Naive B cell (primary cell): ENCODE measurements at regions not wholly inside any gene's neighbourhood (a gene's known extent, or its start where the extent isn't known, plus 50 kb on each side); places are given as distances from the start of the nearest gene placed in this dataset.
"Not testable (repeated sequence)": the region's sequence is repeated elsewhere in the genome, so short reads cannot be mapped to it uniquely, and the experiment has no call there.

Source experiments
- ATAC-seq, 2 donors: fragments of 150-1000 bp; cut with Tn5 transposase; 2 replicates each; pipeline ENCODE4 v1.10.0; 2021; ENCODE audit warnings: low read depth in 2 of 2, mild to moderate bottlenecking in 2 of 2, moderate library complexity in 2 of 2
- DNase-seq: peaks from one replicate; pipeline ENCODE4 v3.0.0; 2022
- H3K27ac Mint-ChIP-seq, 6 donors: one replicate each; pipeline ENCODE4 v1.8.0; 2020 to 2022; ENCODE audit warnings: mild to moderate bottlenecking in 6 of 6, mixed read lengths in 6 of 6, moderate library complexity in 5 of 6, inconsistent platforms in 2 of 6
- H3K27me3 Mint-ChIP-seq, 3 donors: one replicate each; pipeline ENCODE4 v1.8.0; 2021 to 2022; ENCODE audit warnings: mixed read lengths in 3 of 3, mild to moderate bottlenecking in 1 of 3
- H3K36me3 Mint-ChIP-seq, 2 donors: one replicate each; pipeline ENCODE4 v1.8.0; 2020 to 2022; ENCODE audit warnings: mixed read lengths in 2 of 2, inconsistent platforms in 1 of 2, mild to moderate bottlenecking in 1 of 2
- H3K4me1 Mint-ChIP-seq, 3 donors: one replicate each; pipeline ENCODE4 v1.8.0; 2020 to 2022; ENCODE audit warnings: mixed read lengths in 3 of 3, inconsistent platforms in 1 of 3, mild to moderate bottlenecking in 1 of 3, moderate library complexity in 1 of 3
- H3K4me3 Mint-ChIP-seq, 8 donors: one replicate each; pipeline ENCODE4 v1.8.0; 2020 to 2022; ENCODE audit warnings: mild to moderate bottlenecking in 8 of 8, mixed read lengths in 8 of 8, moderate library complexity in 8 of 8, inconsistent platforms in 2 of 8
- H3K9me3 Mint-ChIP-seq, 7 donors: one replicate each; pipeline ENCODE4 v1.8.0; 2020 to 2022; ENCODE audit warnings: mixed read lengths in 7 of 7, mild to moderate bottlenecking in 5 of 7, inconsistent platforms in 2 of 7, moderate library complexity in 1 of 7

DNA sequence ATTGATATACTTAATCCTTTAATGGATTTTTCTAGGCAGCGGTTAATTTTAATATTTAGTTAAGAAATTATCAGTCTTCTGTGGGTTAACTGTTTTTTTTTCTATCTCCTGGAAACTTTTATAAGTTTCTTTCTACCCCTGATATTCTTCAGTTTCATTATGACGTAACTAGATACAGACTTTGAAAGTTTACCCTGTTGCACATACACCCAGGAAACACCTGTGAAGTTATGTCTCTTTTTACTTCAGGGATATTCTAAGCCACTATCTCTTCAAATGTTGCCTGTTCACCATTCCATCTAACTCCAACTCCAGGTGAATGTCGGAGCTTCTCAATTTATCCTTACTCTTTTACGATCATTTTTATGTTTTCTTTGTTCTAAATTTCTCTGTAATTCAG, 329.0 kb downstream of the ICE1 start:
- ATAC-seq (peak; percentile 54 to 61), DNase-seq (no peak)
- H3K27ac Mint-ChIP-seq, result peak overlapping the region in 1 of 6 donors; percentile 78
- H3K4me3 Mint-ChIP-seq, result peak overlapping the region in 2 of 8 donors; percentile 5 to 17
- peaks cover 0 to 12% (median 3%) of the 10 kb centered on the region in 7 donors for H3K9me3 Mint-ChIP-seq
- H3K4me1 Mint-ChIP-seq, result peaks cover 6 to 24% (median 10%) of the 10 kb centered on the region in 3 donors
- no peaks in the 10 kb centered on the region for H3K36me3 Mint-ChIP-seq
- H3K27me3 Mint-ChIP-seq, result no peaks in the 10 kb centered on the region

GRCh38 chr5:5741418-5741817, 318.9 kb downstream of the ICE1 start:
- Mint-ChIP-seq H3K4me3 (no peak overlapping the region), H3K27ac (peak overlapping the region in 1 of 6 donors; percentile 21), H3K4me1 (peaks cover 0 to under 1% (median under 1%) of the 10 kb centered on the region in 3 donors), H3K9me3 (peaks cover 12 to 41% (median 22%) of the 10 kb centered on the region in 7 donors), H3K27me3 (no peaks in the 10 kb centered on the region), H3K36me3 (peaks cover 0 to 5% of the 10 kb centered on the region in 2 donors)
- DNase-seq (no peak), ATAC-seq (no peak)

DNA sequence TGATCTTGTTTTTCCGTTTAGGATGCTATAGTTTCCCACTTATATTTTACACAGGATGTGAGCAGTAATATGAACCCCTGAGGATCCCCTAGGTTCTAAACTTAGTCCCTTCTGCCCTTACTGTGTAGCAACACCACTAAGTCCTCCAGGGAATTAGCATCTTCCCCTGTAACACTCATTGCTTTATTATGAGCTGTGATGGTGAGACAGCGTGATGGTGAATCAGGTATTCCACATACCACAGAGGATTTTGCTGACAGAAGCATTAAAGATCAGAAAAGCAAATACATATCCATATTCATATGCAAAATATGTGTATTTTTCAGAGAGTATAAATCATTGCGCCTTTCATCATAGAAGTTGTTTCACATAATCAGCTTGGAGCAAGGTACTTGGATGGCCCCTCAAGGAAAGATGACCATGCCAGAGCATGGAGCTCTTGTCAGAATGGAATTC, 317.0 kb downstream of the ICE1 start:
- DNase-seq (no peak), ATAC-seq (no peak)
- Mint-ChIP-seq H3K9me3 (peaks cover 5 to 29% (median 10%) of the 10 kb centered on the region in 7 donors), H3K27ac (no peak overlapping the region), H3K27me3 (no peaks in the 10 kb centered on the region), H3K36me3 (no peaks in the 10 kb centered on the region), H3K4me1 (peaks cover 0 to 6% (median 3%) of the 10 kb centered on the region in 3 donors), H3K4me3 (no peak overlapping the region)

- H3K9me3 Mint-ChIP-seq, result peaks cover 2 to 23% (median 8%) of the 10 kb centered on the region in 7 donors
- H3K36me3 Mint-ChIP-seq, result no peaks in the 10 kb centered on the region
- peak overlapping the region in 1 of 8 donors; percentile 2 for H3K4me3 Mint-ChIP-seq
These were observed 316.5 kb downstream of the ICE1 start for GRCh38 chr5:5738797-5739489.

DNA sequence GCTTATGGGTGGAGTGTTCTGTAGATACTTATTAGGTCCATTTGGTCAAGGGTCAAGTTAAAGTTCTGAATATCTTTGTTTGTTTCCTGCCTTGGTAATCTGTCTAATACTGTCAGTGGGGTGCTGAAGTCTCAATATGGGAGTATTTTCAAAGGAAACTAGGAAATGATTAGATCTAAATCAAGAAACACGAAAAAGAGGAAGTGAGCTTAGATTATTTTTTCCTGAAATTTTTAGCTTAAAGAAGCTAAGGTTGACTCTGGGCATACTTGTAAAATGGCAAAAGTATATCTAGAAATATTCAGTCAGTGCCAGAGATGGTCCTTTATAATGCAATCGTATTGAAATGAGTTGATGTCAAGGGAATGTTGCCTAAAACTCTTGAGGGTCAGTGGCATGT, 313.5 kb downstream of the ICE1 start:
- Mint-ChIP-seq H3K36me3 (no peaks in the 10 kb centered on the region), H3K9me3 (peaks cover 0 to 7% (median 2%) of the 10 kb centered on the region in 7 donors), H3K4me1 (peaks cover 0 to 6% (median 3%) of the 10 kb centered on the region in 3 donors), H3K27ac (no peak overlapping the region), H3K4me3 (no peak overlapping the region), H3K27me3 (no peaks in the 10 kb centered on the region)
- no peak for ATAC-seq
- DNase-seq, result no peak

More at GRCh38 chr5:5738797-5739489, 316.5 kb downstream of the ICE1 start:
- H3K4me1 Mint-ChIP-seq, result peaks cover 0 to 6% (median 3%) of the 10 kb centered on the region in 3 donors
- no peaks in the 10 kb centered on the region for H3K27me3 Mint-ChIP-seq
- no peak for ATAC-seq
- H3K27ac Mint-ChIP-seq, result no peak overlapping the region
- no peak for DNase-seq

DNA sequence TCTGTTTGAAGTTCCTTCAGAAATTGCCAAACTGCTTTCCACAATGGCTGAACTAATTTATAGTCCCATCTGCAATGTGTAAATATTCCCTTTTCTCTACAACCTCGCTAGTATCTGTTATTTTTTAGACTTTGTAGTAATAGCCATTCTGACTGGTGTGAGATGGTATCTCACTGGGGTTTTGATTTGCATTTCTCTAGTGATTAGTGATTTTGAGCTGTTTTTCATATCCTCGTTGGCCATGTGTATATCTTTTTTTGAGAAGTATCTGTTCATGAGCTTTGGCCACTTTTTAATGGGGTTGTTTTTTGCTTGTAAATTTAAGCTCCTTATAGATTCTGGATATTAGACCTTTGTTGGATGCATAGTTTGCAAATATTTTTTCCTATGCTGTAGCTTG, 310.6 kb downstream of the ICE1 start:
- H3K4me1 Mint-ChIP-seq, H3K4me3 Mint-ChIP-seq, ATAC-seq, DNase-seq, H3K9me3 Mint-ChIP-seq, H3K36me3 Mint-ChIP-seq, H3K27me3 Mint-ChIP-seq, H3K27ac Mint-ChIP-seq: not testable (repeated sequence)

DNA sequence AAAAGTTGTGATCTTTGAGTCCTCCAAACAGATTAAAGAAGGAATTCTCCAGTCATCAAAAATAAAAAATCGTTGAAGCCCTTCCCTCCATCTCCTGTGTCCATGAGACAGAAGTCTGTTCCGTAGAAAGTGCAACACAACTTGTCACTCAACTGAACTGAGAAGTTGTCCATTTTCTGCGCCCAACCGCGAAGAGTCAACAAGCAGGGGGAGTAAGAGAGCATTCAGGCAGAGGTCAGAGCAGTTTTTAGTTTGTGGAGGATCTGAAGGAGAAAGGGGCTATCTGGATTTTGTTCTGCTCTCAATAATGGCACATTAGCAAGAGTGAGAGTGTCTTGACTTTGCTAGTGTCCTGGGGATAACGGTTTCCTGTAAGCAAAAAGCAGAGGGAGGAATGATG, 303.9 kb downstream of the ICE1 start:
- peaks cover 0 to 7% (median 4%) of the 10 kb centered on the region in 3 donors for H3K27me3 Mint-ChIP-seq
- DNase-seq (no peak), ATAC-seq (no peak)
- peaks cover 0 to 8% (median 0%) of the 10 kb centered on the region in 7 donors for H3K9me3 Mint-ChIP-seq
- H3K4me1 Mint-ChIP-seq, result peaks cover 0 to 6% (median 0%) of the 10 kb centered on the region in 3 donors
- H3K4me3 Mint-ChIP-seq, result no peak overlapping the region
- H3K36me3 Mint-ChIP-seq, result no peaks in the 10 kb centered on the region
- peak overlapping the region in 1 of 6 donors; percentile 8 for H3K27ac Mint-ChIP-seq

- H3K9me3 Mint-ChIP-seq, result peaks cover 0 to 7% (median 0%) of the 10 kb centered on the region in 7 donors
- ATAC-seq (no peak), DNase-seq (no peak)
- peaks cover 0 to 6% (median 0%) of the 10 kb centered on the region in 3 donors for H3K4me1 Mint-ChIP-seq
- H3K27me3 Mint-ChIP-seq, result peaks cover 0 to 7% (median 4%) of the 10 kb centered on the region in 3 donors
- H3K4me3 Mint-ChIP-seq, result no peak overlapping the region
- no peaks in the 10 kb centered on the region for H3K36me3 Mint-ChIP-seq
- no peak overlapping the region for H3K27ac Mint-ChIP-seq
These were observed 299.4 kb downstream of the ICE1 start for GRCh38 chr5:5721881-5722280.

- Mint-ChIP-seq H3K4me3 (no peak overlapping the region), H3K36me3 (no peaks in the 10 kb centered on the region), H3K9me3 (peaks cover 0 to 10% (median 2%) of the 10 kb centered on the region in 7 donors), H3K27ac (no peak overlapping the region), H3K27me3 (no peaks in the 10 kb centered on the region), H3K4me1 (no peaks in the 10 kb centered on the region)
- no peak for ATAC-seq
- DNase-seq, result no peak
These were observed 296.8 kb downstream of the ICE1 start for GRCh38 chr5:5719292-5719691.

DNA sequence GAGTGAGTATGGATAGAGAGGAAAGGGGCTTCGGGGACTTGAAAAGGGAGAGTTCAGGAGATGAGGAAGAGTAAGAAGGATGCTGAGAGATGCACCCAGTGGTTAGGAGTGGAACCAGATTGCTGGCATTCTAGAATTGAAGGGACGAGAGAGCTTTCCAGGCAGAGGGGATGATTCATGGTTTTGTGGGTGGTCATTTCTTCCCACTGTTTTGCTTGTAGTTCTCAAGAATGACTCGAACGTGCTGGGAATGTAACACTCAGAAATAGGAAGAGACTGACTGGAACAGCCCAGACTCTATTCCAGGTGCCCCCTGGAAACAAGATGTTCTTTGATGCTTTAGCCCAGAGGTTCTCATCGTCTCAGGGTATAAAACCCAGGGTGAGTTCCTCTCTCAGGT, 294.2 kb downstream of the ICE1 start:
- Mint-ChIP-seq H3K4me1 (no peaks in the 10 kb centered on the region), H3K36me3 (no peaks in the 10 kb centered on the region), H3K27me3 (peaks cover 0 to 4% (median 0%) of the 10 kb centered on the region in 3 donors), H3K4me3 (no peak overlapping the region), H3K27ac (no peak overlapping the region), H3K9me3 (peaks cover 0 to 14% (median 2%) of the 10 kb centered on the region in 7 donors)
- DNase-seq (no peak), ATAC-seq (no peak)

DNA sequence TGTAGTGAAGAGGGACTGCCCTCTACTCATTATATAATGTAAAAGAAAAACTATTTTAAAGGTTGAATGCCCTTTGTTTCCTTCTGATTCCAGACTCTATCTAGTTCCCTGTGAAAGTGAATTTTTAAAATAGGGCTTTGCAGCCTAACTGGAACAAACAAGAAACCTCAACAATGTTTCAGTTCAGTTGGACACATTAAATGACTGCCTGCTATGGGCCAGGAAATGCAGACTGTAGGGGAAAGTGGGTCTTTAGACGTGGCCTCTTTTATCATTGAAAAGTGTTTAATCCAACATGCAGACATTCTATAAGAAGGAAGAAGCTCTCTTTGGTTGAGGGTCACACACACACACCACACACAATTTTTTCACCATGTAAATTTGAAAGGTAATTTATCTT, 289.1 kb downstream of the ICE1 start:
- Mint-ChIP-seq H3K4me1 (no peaks in the 10 kb centered on the region), H3K27me3 (peaks cover 0 to 4% (median 4%) of the 10 kb centered on the region in 3 donors)

DNA sequence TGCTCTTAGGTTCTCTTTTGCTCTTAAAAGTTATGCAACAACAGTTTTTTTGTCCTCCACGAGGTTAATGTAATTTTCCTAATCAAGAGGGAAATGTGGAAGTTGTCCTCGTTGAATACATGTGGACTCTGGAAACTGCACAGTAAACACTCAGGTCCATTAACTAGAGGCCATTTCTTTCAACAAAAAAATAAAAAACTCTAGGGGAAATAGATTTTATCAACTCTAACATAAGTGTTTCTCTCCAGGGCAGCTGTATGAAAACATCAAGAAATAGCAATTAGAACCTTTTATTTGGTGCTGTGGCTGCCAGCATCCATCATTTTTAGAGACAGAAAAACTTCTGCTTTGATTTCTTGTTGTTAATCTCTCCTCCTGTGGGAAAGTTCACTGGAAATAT, 288.6 kb downstream of the ICE1 start:
- DNase-seq (no peak), ATAC-seq (no peak)
- peaks cover 0 to 4% (median 4%) of the 10 kb centered on the region in 3 donors for H3K27me3 Mint-ChIP-seq
- no peaks in the 10 kb centered on the region for H3K36me3 Mint-ChIP-seq
- no peaks in the 10 kb centered on the region for H3K4me1 Mint-ChIP-seq
- no peak overlapping the region for H3K4me3 Mint-ChIP-seq
- H3K9me3 Mint-ChIP-seq, result peaks cover 0 to 14% (median 0%) of the 10 kb centered on the region in 7 donors
- no peak overlapping the region for H3K27ac Mint-ChIP-seq

More for the DNA sequence above, 289.1 kb downstream of the ICE1 start:
- no peak overlapping the region for H3K27ac Mint-ChIP-seq
- peaks cover 0 to 14% (median 2%) of the 10 kb centered on the region in 7 donors for H3K9me3 Mint-ChIP-seq
- DNase-seq (no peak), ATAC-seq (no peak)
- H3K4me3 Mint-ChIP-seq, result no peak overlapping the region
- H3K36me3 Mint-ChIP-seq, result no peaks in the 10 kb centered on the region

DNA sequence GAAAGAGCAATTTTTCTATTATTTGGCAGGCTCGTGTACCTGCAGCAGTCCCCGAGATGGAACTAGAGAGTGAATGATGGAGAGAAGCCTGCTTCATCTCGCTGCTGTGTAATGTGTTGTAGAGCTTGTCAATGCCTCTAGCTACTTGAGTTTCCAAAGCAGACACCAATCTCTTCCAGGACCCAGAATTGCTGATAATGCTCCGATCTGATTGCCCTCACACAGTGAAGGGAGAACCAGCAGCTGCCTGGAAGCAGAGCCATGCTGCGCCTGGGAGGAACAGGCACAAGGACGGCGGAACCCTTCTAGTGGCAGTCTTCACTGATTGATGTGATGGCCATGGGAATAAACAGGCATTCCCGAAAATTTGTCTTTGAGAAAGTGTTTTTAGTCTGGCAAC, 288.0 kb downstream of the ICE1 start:
- no peak for DNase-seq
- no peak overlapping the region for H3K27ac Mint-ChIP-seq
- no peak overlapping the region for H3K4me3 Mint-ChIP-seq
- peaks cover 0 to 14% (median 0%) of the 10 kb centered on the region in 7 donors for H3K9me3 Mint-ChIP-seq
- H3K27me3 Mint-ChIP-seq, result peaks cover 0 to 4% (median 4%) of the 10 kb centered on the region in 3 donors
- ATAC-seq, result no peak
- no peaks in the 10 kb centered on the region for H3K4me1 Mint-ChIP-seq
- H3K36me3 Mint-ChIP-seq, result no peaks in the 10 kb centered on the region

DNA sequence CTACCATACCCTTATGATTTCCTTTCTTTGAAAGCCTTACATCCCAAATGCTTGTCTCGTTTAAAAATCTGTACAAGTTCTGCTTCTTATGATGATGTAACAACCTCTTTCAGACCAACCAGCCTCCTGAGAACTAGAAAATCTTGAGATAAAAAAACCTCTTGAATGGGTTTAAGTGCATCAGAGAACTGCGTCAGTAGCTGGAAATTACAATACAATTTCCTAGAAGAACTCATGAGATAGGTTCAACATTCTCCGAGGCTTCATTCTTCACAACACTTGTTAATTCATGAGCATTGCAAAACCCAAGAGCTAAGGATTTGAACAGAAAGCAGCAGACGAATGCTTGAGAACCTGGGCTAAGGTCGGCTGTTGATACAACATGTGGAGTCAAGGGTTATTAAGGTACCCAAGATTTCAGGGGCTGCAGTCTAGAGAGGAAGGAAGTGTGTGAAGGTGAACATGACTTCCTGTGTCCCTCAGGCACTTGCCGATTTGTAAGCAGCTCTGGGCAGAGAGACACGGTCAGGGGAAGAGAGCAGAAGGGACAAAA, 286.0 kb downstream of the ICE1 start:
- ATAC-seq, result no peak
- no peak overlapping the region for H3K27ac Mint-ChIP-seq

More for the DNA sequence above, 286.0 kb downstream of the ICE1 start:
- no peak for DNase-seq
- H3K4me1 Mint-ChIP-seq, result no peaks in the 10 kb centered on the region
- no peaks in the 10 kb centered on the region for H3K36me3 Mint-ChIP-seq
- no peak overlapping the region for H3K4me3 Mint-ChIP-seq
- peaks cover 0 to 2% (median 0%) of the 10 kb centered on the region in 7 donors for H3K9me3 Mint-ChIP-seq
- peaks cover 0 to 4% (median 0%) of the 10 kb centered on the region in 3 donors for H3K27me3 Mint-ChIP-seq
